GM12864 (cell line): ENCODE measurements at regions not wholly inside any gene's neighbourhood (a gene's known extent, or its start where the extent isn't known, plus 50 kb on each side); places are given as distances from the start of the nearest gene placed in this dataset.

ENCODE experiments used
- DNase-seq: peaks from one replicate; pipeline ENCODE4 v3.0.0-alpha.2; 2011; ENCODE audit warnings: low read depth
- H3K4me3 ChIP-seq: 2 replicates; pipeline ENCODE4 v1.5.1; 2011; ENCODE audit warnings: mild to moderate bottlenecking, low read depth, low read length, control low read depth
- TF ChIP-seq, protein P1 (sequence below): IDR thresholded peaks from 2 replicates; pipeline ENCODE4 v1.5.1; 2011; ENCODE audit warnings: low read depth, mild to moderate bottlenecking, moderate library complexity, low read length, control low read depth, inconsistent platforms; ENCODE audit errors: missing control alignments

DNA sequence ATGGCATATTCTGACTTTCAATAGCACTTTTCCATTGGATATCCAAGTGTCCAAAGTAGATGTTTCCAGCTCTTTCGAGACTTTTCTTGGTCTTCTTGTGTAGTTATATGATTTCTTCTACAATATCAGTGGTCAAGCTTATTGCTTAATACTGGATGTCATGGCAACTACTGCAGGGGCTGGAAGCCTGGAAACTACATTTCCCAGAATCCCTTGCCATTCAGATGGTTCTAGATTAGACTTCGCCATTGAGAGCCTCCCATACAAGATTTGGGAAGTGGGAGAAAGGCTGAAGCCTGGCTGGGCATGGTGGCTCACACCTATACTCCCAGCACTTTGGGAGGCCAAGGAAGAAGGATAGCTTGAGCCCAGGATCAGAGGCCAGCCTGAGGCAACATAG lies 153.6 kb downstream of the C16orf95 start:
- TF ChIP-seq, protein P1, sequence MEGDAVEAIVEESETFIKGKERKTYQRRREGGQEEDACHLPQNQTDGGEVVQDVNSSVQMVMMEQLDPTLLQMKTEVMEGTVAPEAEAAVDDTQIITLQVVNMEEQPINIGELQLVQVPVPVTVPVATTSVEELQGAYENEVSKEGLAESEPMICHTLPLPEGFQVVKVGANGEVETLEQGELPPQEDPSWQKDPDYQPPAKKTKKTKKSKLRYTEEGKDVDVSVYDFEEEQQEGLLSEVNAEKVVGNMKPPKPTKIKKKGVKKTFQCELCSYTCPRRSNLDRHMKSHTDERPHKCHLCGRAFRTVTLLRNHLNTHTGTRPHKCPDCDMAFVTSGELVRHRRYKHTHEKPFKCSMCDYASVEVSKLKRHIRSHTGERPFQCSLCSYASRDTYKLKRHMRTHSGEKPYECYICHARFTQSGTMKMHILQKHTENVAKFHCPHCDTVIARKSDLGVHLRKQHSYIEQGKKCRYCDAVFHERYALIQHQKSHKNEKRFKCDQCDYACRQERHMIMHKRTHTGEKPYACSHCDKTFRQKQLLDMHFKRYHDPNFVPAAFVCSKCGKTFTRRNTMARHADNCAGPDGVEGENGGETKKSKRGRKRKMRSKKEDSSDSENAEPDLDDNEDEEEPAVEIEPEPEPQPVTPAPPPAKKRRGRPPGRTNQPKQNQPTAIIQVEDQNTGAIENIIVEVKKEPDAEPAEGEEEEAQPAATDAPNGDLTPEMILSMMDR = no peak
- DNase-seq = no peak

DNA sequence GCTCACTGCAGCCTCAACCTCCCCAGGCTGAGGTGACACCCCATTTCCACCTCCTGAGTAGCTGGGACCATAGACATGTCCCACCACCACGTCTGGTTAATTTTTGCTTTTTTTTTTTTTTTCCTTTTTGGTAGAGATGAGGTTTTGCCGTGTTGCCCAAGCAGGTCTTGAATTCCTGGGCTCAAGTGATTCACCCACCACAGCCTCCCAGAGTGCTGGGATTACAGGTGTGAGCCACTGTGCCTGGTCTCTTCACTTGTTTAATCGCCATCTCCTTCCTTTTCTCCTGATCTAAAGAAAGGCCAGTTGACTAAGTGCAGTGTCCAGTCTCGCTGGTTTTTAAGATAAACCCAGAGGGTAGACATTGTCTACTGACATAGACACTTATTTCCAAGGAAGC lies 152.0 kb downstream of the C16orf95 start:
- no peak overlapping the region for H3K4me3 ChIP-seq
- no peak for DNase-seq
- TF ChIP-seq, protein P1 = no peak

More for the DNA sequence above, 153.6 kb downstream of the C16orf95 start:
- H3K4me3 ChIP-seq = no peak overlapping the region

DNA sequence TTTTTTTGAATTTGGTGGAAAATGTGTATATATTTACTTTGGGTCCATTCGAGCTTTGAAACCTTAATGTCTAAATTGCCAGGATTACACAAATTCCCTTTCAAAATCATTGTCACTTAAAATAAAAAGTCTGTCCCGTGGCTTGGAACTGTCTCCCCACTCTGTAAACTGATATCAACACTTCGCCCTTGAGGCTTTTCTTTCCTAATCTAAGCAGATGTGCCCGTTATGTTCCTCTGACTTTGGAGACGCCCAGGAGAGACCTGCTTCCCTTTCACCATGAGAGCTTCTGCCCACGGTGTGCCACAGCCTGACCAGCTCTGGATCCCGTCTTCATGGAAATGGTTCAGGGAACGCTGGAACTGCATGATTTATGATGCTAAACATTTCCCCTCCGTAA lies 151.3 kb downstream of the C16orf95 start:
- DNase-seq = no peak
- TF ChIP-seq, protein P1 = no peak
- no peak overlapping the region for H3K4me3 ChIP-seq

DNA sequence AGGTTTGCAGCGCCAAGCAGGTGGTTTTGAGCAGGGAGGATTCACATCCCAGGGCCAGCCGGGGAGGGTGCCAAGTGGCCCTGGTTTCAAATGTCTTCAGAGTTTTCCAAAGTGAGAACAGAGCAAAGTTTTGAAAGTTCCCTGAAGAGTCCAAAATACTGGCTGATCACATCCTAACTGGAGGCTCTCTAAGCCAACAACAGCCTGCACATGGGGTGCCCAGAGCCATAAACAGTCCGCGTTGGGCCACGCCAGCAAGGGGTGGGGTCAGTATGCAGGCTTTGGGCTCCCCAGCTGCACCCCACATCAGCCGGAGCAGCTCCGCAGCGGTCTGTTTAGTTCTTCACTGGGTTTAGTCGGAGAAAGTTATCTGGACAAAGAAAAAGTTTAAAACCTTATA lies 150.9 kb downstream of the C16orf95 start:
- no peak overlapping the region for H3K4me3 ChIP-seq
- DNase-seq = no peak
- TF ChIP-seq, protein P1 = no peak

DNA sequence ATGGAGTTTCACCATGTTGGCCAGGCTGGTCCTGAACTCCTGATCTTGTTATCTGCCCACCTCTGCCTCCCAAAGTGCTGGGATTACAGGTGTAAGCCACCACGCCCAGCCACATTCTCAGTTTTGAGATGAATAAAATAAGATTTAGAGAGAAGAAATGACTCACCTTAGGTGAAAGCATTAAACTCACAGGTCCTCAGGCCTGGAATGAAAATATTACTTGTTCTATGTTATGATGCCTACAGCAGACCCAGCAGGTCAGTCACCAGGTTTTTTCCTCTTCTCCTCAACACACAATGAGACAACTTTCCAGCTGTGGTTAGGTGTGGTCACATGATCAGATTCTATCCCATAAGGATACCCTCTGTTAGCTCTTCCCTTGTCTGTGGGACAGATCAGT lies 150.3 kb downstream of the C16orf95 start:
- no peak for DNase-seq
- no peak overlapping the region for H3K4me3 ChIP-seq
- TF ChIP-seq, protein P1 = no peak

DNA sequence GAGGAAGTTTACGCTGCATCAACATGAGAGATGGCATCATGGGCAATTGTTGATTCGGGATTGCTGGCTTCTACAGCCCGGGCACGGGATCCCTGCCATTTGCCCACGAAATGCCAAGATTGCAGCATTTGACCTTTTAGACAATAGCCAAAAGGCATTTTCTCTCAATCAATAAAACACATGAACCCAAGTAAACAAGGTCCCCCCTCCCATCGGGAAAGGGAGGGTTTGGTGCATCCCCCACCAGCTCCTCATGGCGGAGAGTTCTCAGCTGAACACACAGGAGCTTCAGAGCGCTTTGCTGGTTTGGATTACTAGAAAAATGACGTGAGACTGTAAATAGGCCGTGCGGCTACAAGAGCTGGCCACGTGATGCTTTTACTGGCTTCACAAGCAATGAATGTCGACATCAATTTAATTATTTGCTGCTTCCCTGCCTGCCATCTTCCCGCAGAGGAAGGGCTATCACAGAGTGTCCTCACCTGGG lies 147.6 kb downstream of the C16orf95 start:
- TF ChIP-seq, protein P1 = no peak
- H3K4me3 ChIP-seq = no peak overlapping the region
- no peak for DNase-seq

DNA sequence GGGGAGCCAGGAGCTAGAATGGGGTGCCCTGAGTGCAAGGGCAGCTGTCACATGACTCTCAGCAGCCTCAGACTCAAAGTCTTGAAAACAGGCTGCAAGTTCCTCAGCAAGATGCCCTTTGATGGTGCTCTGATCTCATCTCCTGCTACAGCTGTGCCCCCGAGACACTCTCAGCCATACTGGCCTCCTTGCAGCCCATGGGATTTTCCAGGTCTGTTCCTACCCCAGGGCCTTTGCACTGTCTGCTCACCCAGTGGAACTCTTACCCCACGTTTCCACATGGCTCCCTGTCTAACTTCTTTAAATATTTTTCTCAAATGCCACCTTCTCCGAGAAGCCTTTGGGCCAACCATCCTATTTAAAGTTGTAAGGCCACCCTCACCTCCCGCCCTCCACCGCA lies 146.9 kb downstream of the C16orf95 start:
- DNase-seq = no peak
- TF ChIP-seq, protein P1 = no peak

More for the DNA sequence above, 146.9 kb downstream of the C16orf95 start:
- H3K4me3 ChIP-seq = no peak overlapping the region
